HG03045 (cell line): ENCODE measurements at regions not wholly inside any gene's neighbourhood (a gene's known extent, or its start where the extent isn't known, plus 50 kb on each side); places are given as distances from the start of the nearest gene placed in this dataset.
A peak's percentile ranks its signal among the peaks of the same experiment; 100 is the strongest.

Source experiments
- ATAC-seq: cut with Tn5 transposase; IDR thresholded peaks from one replicate; pipeline ENCODE4 v1.9.1; 2021; ENCODE audit warnings: mild to moderate bottlenecking, moderate library complexity; ENCODE audit not compliant: unreplicated experiment

GRCh38 chr20:9920866-9921265 is 82.0 kb upstream of the PAK5 start:
- no peak for ATAC-seq

DNA sequence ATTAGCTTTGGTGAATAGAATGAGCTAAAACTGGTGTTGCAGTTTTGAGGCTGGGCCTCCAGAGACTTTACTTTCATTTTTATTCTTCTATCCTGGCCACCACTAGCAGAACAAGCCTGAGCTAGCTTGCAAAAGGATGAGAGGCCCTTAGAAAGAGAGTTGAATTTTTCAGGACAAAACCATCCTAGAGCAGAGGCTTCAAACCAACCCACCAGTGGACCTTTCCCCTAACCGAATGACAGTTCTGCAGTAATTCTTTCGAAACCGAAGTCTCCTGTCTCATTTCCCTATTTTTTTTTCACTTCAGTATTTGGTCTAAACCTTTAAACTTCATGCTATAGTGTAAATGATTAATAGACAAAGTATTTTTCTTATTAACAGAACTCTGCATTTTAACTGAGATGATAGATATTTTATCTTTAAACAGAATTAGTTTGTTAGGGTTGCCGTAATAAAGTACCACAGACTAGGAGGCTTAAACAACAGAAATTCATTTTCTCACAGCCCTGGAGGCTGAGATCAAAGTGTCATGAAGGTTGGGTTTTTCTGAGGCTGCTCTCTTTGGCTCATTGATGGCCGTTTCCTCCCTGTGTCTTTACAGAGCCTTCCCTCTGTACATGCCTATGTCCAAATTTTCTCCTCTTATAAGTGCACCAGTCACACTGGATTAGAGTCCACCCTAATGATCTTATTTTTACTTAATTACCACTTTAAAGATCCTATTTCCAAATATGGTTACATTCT is 80.6 kb upstream of the PAK5 start:
- ATAC-seq: peak; percentile 72

GRCh38 chr20:9918348-9918747 is 79.5 kb upstream of the PAK5 start:
- ATAC-seq: no peak

DNA sequence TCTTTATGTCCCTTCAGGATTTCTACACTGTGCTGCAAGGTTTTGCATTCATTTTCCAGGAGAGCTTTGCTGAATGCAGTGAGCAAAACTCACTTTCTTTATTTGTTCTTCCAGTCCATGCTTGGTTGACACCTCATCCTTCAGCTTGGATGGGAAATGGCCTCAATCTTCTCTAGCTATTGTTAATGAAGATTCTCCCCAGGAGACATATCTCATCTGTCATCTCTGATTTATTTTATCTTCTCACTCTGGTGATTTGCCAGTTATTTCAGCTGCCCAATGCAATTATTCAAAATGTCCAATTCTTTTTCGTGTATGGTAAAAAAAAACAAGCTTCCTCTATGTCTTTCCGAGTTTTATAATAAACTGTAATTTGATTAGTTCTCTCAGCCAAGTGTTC is 77.9 kb upstream of the PAK5 start:
- ATAC-seq: no peak

GRCh38 chr20:9912858-9913434 is 74.1 kb upstream of the PAK5 start:
- ATAC-seq: no peak

DNA sequence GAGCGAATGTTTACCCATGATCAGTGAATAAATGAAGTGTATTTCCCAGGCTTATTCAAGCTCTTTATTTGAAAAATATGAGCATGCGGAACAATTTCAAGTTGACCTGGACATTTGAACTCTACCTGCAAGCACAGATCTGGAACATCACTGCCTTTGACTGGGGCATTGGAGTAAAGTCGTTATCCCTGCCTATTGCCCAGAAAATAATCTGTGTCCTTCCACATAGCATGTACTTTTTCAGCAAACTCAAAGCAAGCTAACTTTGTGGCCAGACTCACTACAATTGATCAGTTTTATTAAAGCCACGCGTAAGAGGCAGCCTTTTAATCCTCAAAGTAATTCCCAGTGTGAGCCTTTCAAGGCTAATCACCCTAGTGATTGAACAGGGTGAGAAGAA is 73.4 kb upstream of the PAK5 start:
- no peak for ATAC-seq

- no peak for ATAC-seq
Measured at GRCh38 chr20:9911519-9911918, 72.6 kb upstream of the PAK5 start.

GRCh38 chr20:9909167-9909566 is 70.3 kb upstream of the PAK5 start:
- no peak for ATAC-seq

DNA sequence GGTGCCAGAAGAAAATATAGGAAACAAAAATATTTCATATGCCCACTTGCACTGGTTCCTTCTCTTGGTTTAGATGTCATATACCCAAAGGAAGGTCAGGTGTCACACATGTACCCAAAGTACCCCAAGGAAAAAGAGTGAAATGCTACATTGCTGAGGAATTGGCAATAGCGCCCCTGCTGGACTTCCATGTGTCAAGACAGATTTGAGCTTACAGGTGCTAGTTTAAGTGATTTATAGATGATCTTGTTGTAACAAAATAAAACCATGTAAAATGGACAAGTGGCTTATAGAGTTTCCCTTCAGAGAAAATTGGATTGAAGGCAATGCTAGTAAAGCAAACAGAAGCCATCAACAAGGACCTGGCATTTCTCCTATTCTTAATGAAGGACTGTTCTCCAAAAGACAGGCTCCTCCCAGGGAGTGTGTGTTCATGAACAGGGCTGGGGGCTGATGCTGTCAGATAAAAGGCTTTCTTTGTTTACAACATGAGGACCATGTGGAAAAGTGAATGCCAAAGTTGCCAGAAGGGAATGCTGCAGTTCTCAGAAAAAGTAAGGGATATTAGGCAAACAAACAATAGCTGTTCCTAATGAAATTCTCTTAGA is 64.3 kb upstream of the PAK5 start:
- no peak for ATAC-seq

DNA sequence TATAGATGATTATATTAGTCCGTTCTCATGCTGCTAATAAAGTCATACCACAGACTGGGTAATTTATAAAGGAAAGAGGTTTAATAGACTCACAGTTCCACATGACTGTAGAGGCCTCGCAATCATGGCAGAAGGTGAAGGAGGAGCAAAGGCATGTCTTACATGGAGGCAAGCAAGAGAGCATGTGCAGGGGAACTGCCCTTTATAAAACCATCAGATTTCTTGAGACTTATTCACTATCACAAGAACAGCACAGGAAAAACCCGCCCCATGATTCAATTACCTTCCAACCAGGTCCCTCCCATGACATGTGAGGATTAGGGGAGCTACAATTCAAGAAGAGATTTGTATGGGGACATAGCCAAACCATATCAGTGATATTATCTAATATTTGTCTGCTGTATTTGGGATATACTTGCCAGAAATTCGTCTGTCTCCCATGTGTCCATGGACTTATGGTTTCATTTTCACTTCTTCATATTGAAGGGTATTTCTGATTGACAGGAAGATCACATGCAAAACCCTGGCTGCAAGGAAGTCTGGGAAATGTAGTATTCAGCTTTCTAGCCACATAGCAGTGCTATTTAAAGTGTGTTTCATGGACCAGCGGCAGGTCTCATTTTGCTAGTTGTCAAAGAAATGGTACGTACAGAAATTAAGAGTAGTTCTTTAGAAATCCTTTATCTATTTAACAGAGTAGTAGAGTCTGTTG is 50.5 kb upstream of the PAK5 start:
- ATAC-seq: no peak
